ENCODE measurements at regions not wholly inside any gene's neighbourhood (a gene's known extent, or its start where the extent isn't known, plus 50 kb on each side); places are given as distances from the start of the nearest gene placed in this dataset.

- no peaks in the 10 kb centered on the region for H4K20me1 ChIP-seq (ENCODE audit: insufficient read depth)
- no peak overlapping the region for H2AFZ ChIP-seq (ENCODE audit: low read depth)
- H3K9me3 ChIP-seq: no peaks in the 10 kb centered on the region
- H3K4me1 ChIP-seq (ENCODE audit: control insufficient read depth in 1 of 2, insufficient read depth in 2 of 2, low read depth in 1 of 2, low read length in 1 of 2): no peaks in the 10 kb centered on the region
- TF ChIP-seq CHD2 (IDR thresholded peaks at IDR 0.05; ENCODE audit: low read length, partially characterized antibody): no peak
- TF ChIP-seq RAD21 (IDR thresholded peaks at IDR 0.05; ENCODE audit: low read length): no peak
- TF ChIP-seq SIN3A (IDR thresholded peaks at IDR 0.05; ENCODE audit: borderline replicate concordance, low read depth, low read length): no peak
- no peak for TF ChIP-seq USF2 (IDR thresholded peaks at IDR 0.05; ENCODE audit: borderline replicate concordance, low read depth, low read length)
- TF ChIP-seq MAX (IDR thresholded peaks at IDR 0.05; ENCODE audit: low read depth): no peak
- TF ChIP-seq FOXJ3 (CRISPR knock-in tag; IDR thresholded peaks at IDR 0.05): no peak
- TF ChIP-seq FOXM1 (IDR thresholded peaks at IDR 0.05; ENCODE audit: low read depth): no peak
- TF ChIP-seq EP300 (IDR thresholded peaks at IDR 0.05; ENCODE audit: borderline replicate concordance in 1 of 2, low read depth in 1 of 2, low read length in 1 of 2): no peak
- no peak for TF ChIP-seq EZH2phosphoT487 (IDR thresholded peaks at IDR 0.05; ENCODE audit: borderline replicate concordance, low read depth)
- no peak for TF ChIP-seq GATA2 (CRISPR knock-in tag; IDR thresholded peaks at IDR 0.05)
- no peak for TF ChIP-seq TEAD4 (IDR thresholded peaks at IDR 0.05; ENCODE audit: borderline replicate concordance, insufficient read depth)
- no peak for TF ChIP-seq SMC3 (IDR thresholded peaks at IDR 0.05; ENCODE audit: low read depth, low read length)
- no peak for TF ChIP-seq GABPA (IDR thresholded peaks at IDR 0.05; ENCODE audit: low read depth)
- TF ChIP-seq PBX3 (IDR thresholded peaks at IDR 0.05): no peak
- TF ChIP-seq RFX5 (IDR thresholded peaks at IDR 0.05; ENCODE audit: low read length): no peak
- TF ChIP-seq MXI1 (IDR thresholded peaks at IDR 0.05; ENCODE audit: low read depth, low read length): no peak
- TF ChIP-seq ELF1 (IDR thresholded peaks at IDR 0.05): no peak
- TF ChIP-seq IRF3 (IDR thresholded peaks at IDR 0.05; ENCODE audit: low read depth, low read length): no peak
- no peaks in the 10 kb centered on the region for H3F3A ChIP-seq (replicated peaks; ENCODE audit: insufficient read depth)
- no peak overlapping the region for H3K27ac ChIP-seq (ENCODE audit: low read depth in 2 of 2, low read length in 1 of 2)
- CTCF ChIA-PET: interaction anchor here (1.1 kb wide), 1 partner anchor 217 kb away, joined by 3 read pairs; no protein-coding TSS in a partner anchor
- no peaks in the 10 kb centered on the region for H3K9me2 ChIP-seq
- POLR2A ChIA-PET: no interaction called here
- H3K27me3 ChIP-seq (ENCODE audit: insufficient read depth): no peaks in the 10 kb centered on the region
- no peaks in the 10 kb centered on the region for H3K79me2 ChIP-seq (ENCODE audit: insufficient read depth)
- no peak overlapping the region for H3K9ac ChIP-seq
- H3K4me2 ChIP-seq: no peak overlapping the region
- H3K36me3 ChIP-seq (replicated peaks in 1 of 2; ENCODE audit: control insufficient read depth in 1 of 2, insufficient read depth in 2 of 2, low read length in 1 of 2): no peaks in the 10 kb centered on the region
- no peak overlapping the region for H3K4me3 ChIP-seq (ENCODE audit: low read depth in 2 of 2, low read length in 1 of 2)
- DNase-seq: no peak
These were observed 51.0 kb upstream of the DSC1 start for GRCh38 chr18:31213641-31214040.
